Panc1 (cell line): ENCODE measurements at regions not wholly inside any gene's neighbourhood (a gene's known extent, or its start where the extent isn't known, plus 50 kb on each side); places are given as distances from the start of the nearest gene placed in this dataset.

Experiments used
- ATAC-seq: fragments of 200-7000 bp; cut with Tn5 transposase; 2 replicates; pipeline ENCODE4 v1.9.1; 2020; ENCODE audit warnings: mild to moderate bottlenecking, moderate library complexity
- BruUV-seq: library from RNA; stranded (reverse); fragments of 400-500 nt; replicated peaks from 2 replicates; lab custom pipeline; 2021; lab: Mats Ljungman, UMichigan
- CTCF ChIA-PET: fragments of 300-600 bp; sonication (Branson Sonifier 250); formaldehyde crosslinking; loops from one replicate; lab custom pipeline; 2022; ENCODE audit warnings: antibody characterized with exemption; lab: Charles Lee
- POLR2A ChIA-PET: fragments of 300-600 bp; sonication (Branson Sonifier 250); formaldehyde crosslinking; loops from one replicate; lab custom pipeline; 2022; ENCODE audit warnings: antibody characterized with exemption; lab: Charles Lee
- DNase-seq: peaks from one replicate; pipeline ENCODE4 v3.0.0-alpha.2; 2010; ENCODE audit warnings: low read depth, low spot score
- H3K27ac ChIP-seq: 2 replicates; pipeline ENCODE4 v1.5.1; 2011; ENCODE audit warnings: mild to moderate bottlenecking, low read length, inconsistent platforms
- H3K27me3 ChIP-seq: fragments of 200-500 bp; sonication (Bioruptor generic); 2 replicates; pipeline ENCODE4 v1.6.0; 2014; ENCODE audit warnings: low read length, inconsistent platforms; ENCODE audit not compliant: control insufficient read depth, insufficient read depth
- H3K36me3 ChIP-seq: fragments of 200-500 bp; sonication (Bioruptor generic); 2 replicates; pipeline ENCODE4 v1.5.1; 2014; ENCODE audit warnings: inconsistent platforms, mild to moderate bottlenecking, low read length, moderate library complexity; ENCODE audit not compliant: control insufficient read depth, insufficient read depth
- H3K4me1 ChIP-seq: 2 replicates; pipeline ENCODE4 v1.5.1; 2011; ENCODE audit warnings: inconsistent platforms, mild to moderate bottlenecking, low read length, moderate library complexity; ENCODE audit not compliant: control insufficient read depth, insufficient read depth
- H3K4me3 ChIP-seq, 2 experiments: 2 replicates each; pipeline ENCODE4 v1.5.1; 2011 to 2012; ENCODE audit warnings: low read depth in 2 of 2, low read length in 2 of 2, mild to moderate bottlenecking in 2 of 2, inconsistent platforms in 1 of 2, moderate library complexity in 1 of 2
- H3K9me3 ChIP-seq: fragments of 200-500 bp; sonication (Bioruptor generic); 2 replicates; pipeline ENCODE4 v1.5.1; 2014; ENCODE audit warnings: low read depth, mild to moderate bottlenecking, inconsistent platforms, low read length, moderate library complexity; ENCODE audit not compliant: control insufficient read depth, insufficient read depth
- POLR2AphosphoS5 ChIP-seq: IDR thresholded peaks from 2 replicates; pipeline ENCODE4 v1.6.1; 2012; ENCODE audit warnings: mild to moderate bottlenecking, low read depth, low read length, moderate library complexity
- REST ChIP-seq, 2 experiments: IDR thresholded peaks; 2 replicates each; pipeline ENCODE4 v1.6.1; 2011 to 2012; ENCODE audit warnings: low read depth in 2 of 2, control low read depth in 1 of 2, low read length in 1 of 2, mild to moderate bottlenecking in 1 of 2, moderate library complexity in 1 of 2; ENCODE audit not compliant: insufficient read depth in 1 of 2
- SIN3A ChIP-seq: IDR thresholded peaks from 2 replicates; pipeline ENCODE4 v1.6.1; 2012; ENCODE audit warnings: low read depth, mild to moderate bottlenecking, low read length, moderate library complexity, borderline replicate concordance; ENCODE audit not compliant: insufficient read depth
- TCF7L2 ChIP-seq: IDR thresholded peaks from 2 replicates; pipeline ENCODE4 v1.6.1; 2011; ENCODE audit warnings: mild to moderate bottlenecking, low read depth, low read length, inconsistent platforms
- in situ Hi-C: cut with HindIII; loops from 2 replicates; pipeline ENCODE4 v1.10.0; 2016; ENCODE audit warnings: low sequenced_read_pairs, low pct_unique_long_range_greater_than_20kb
- intact Hi-C: fragments of 100-400 bp; cut with micrococcal nuclease; formaldehyde crosslinking; loops from one replicate; pipeline ENCODE4 v1.10.0; 2022; ENCODE audit not compliant: unreplicated experiment
- TF ChIP-seq, protein P1 (sequence below): fragments of 450-650 bp; IDR thresholded peaks from 2 replicates; pipeline ENCODE4 v1.5.1; 2017; ENCODE audit warnings: mild to moderate bottlenecking

DNA sequence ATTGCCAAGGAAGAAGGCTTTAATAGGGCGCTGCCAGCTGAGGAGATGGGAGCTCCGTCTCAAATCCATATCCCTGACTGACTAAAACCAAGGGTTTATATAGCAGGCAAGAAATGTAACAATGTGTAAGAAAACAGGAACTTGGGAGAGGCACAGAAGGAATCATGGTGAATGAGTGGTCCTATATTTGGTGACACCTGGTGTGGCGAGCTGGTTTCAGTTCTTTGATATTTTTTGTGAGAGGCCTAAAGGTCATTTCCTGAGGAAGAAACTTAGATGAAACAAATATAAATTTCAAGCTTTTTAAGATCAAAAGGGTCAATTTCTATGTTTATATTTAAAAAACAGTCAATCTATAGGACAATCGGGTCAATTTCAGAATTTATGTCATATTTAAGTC, 826.3 kb downstream of the SLITRK6 start:
- in situ Hi-C loops, result no loop called here
- ChIA-PET CTCF (interaction anchor here (0.6 kb wide), 1 partner anchor 70 kb away, joined by 4 read pairs; no protein-coding TSS in a partner anchor), POLR2A (no interaction called here)
- no peak overlapping the region for H3K4me3 ChIP-seq
- no peaks in the 10 kb centered on the region for H3K36me3 ChIP-seq
- intact Hi-C loops, result no loop called here
- ATAC-seq (no peak), DNase-seq (no peak)
- H3K9me3 ChIP-seq, result no peaks in the 10 kb centered on the region
- BruUV-seq, result no TSS peak
- H3K27me3 ChIP-seq, result no peaks in the 10 kb centered on the region
- no peaks in the 10 kb centered on the region for H3K4me1 ChIP-seq
- no peak for TF ChIP-seq REST (IDR thresholded peaks at IDR 0.05; ENCODE audit: insufficient read depth in 1 of 2, low read depth in 2 of 2, low read length in 1 of 2)
- TF ChIP-seq TCF7L2, result no peak
- TF ChIP-seq POLR2AphosphoS5, result no peak
- TF ChIP-seq SIN3A, result no peak
- TF ChIP-seq, protein P1, sequence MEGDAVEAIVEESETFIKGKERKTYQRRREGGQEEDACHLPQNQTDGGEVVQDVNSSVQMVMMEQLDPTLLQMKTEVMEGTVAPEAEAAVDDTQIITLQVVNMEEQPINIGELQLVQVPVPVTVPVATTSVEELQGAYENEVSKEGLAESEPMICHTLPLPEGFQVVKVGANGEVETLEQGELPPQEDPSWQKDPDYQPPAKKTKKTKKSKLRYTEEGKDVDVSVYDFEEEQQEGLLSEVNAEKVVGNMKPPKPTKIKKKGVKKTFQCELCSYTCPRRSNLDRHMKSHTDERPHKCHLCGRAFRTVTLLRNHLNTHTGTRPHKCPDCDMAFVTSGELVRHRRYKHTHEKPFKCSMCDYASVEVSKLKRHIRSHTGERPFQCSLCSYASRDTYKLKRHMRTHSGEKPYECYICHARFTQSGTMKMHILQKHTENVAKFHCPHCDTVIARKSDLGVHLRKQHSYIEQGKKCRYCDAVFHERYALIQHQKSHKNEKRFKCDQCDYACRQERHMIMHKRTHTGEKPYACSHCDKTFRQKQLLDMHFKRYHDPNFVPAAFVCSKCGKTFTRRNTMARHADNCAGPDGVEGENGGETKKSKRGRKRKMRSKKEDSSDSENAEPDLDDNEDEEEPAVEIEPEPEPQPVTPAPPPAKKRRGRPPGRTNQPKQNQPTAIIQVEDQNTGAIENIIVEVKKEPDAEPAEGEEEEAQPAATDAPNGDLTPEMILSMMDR, result no peak
- no peak overlapping the region for H3K27ac ChIP-seq

- Histone ChIP-seq H3K4me3 (no peak overlapping the region), H3K4me1 (no peaks in the 10 kb centered on the region), H3K9me3 (no peaks in the 10 kb centered on the region), H3K27me3 (no peaks in the 10 kb centered on the region), H3K36me3 (no peaks in the 10 kb centered on the region), H3K27ac (no peak overlapping the region)
- no peak for ATAC-seq
- no peak for DNase-seq
- in situ Hi-C loops, result no loop called here
- no TSS peak for BruUV-seq
- no peak for TF ChIP-seq SIN3A
- TF ChIP-seq, protein P1, result no peak
- TF ChIP-seq REST (IDR thresholded peaks at IDR 0.05; ENCODE audit: insufficient read depth in 1 of 2, low read depth in 2 of 2, low read length in 1 of 2), result no peak
- POLR2A ChIA-PET, result no interaction called here
- intact Hi-C loops, result no loop called here
- CTCF ChIA-PET, result no interaction called here
Measured at GRCh38 chr13:84962849-84963248, 836.4 kb downstream of the SLITRK6 start.
